Osteoblast (primary cell): ENCODE measurements at regions not wholly inside any gene's neighbourhood (a gene's known extent, or its start where the extent isn't known, plus 50 kb on each side); places are given as distances from the start of the nearest gene placed in this dataset.

ENCODE experiments used
- DNase-seq: peaks from one replicate; pipeline ENCODE4 v3.0.0; 2011; ENCODE audit warnings: low spot score, mixed read lengths; ENCODE audit not compliant: insufficient read length; ENCODE audit errors: missing footprints
- H2AFZ ChIP-seq: 2 replicates; pipeline ENCODE4 v1.6.0; 2011; ENCODE audit warnings: mild to moderate bottlenecking, low read length
- H3K27ac ChIP-seq: 2 replicates; pipeline ENCODE4 v1.5.1; 2011; ENCODE audit warnings: mild to moderate bottlenecking, low read depth, low read length, moderate library complexity
- H3K27me3 ChIP-seq: 2 replicates; pipeline ENCODE4 v1.6.0; 2012; ENCODE audit warnings: mild to moderate bottlenecking, control low read depth, inconsistent platforms, low read length, moderate library complexity; ENCODE audit not compliant: insufficient read depth
- H3K36me3 ChIP-seq: 2 replicates; pipeline ENCODE4 v1.5.1; 2011; ENCODE audit warnings: mild to moderate bottlenecking, low read length, control low read depth, moderate library complexity; ENCODE audit not compliant: insufficient read depth
- H3K4me1 ChIP-seq: 2 replicates; pipeline ENCODE4 v1.5.1; 2011; ENCODE audit warnings: mild to moderate bottlenecking, low read length, control low read depth, moderate library complexity; ENCODE audit not compliant: insufficient read depth
- H3K4me2 ChIP-seq: 2 replicates; pipeline ENCODE4 v1.6.0; 2011; ENCODE audit warnings: mild to moderate bottlenecking, low read length; ENCODE audit not compliant: insufficient read depth
- H3K4me3 ChIP-seq: fragments of 200-600 bp; sonication (generic); 3 replicates; pipeline ENCODE4 v1.5.1; 2012; ENCODE audit warnings: mild to moderate bottlenecking, low read length, inconsistent platforms; ENCODE audit not compliant: insufficient read depth
- H3K79me2 ChIP-seq: 2 replicates; pipeline ENCODE4 v1.6.0; 2012; ENCODE audit warnings: mild to moderate bottlenecking, low read length, control low read depth, inconsistent platforms; ENCODE audit not compliant: insufficient read depth
- H3K9me3 ChIP-seq: 2 replicates; pipeline ENCODE4 v1.5.1; 2011; ENCODE audit warnings: low read depth, low read length, control low read depth
- H4K20me1 ChIP-seq: 2 replicates; pipeline ENCODE4 v1.6.0; 2012; ENCODE audit warnings: mild to moderate bottlenecking, low read length, control low read depth; ENCODE audit not compliant: insufficient read depth
- TF ChIP-seq, protein P1 (sequence below): IDR thresholded peaks from 2 replicates; pipeline ENCODE4 v1.5.1; 2011; ENCODE audit warnings: mild to moderate bottlenecking, low read depth, low read length, moderate library complexity; ENCODE audit errors: extremely low read depth

DNA sequence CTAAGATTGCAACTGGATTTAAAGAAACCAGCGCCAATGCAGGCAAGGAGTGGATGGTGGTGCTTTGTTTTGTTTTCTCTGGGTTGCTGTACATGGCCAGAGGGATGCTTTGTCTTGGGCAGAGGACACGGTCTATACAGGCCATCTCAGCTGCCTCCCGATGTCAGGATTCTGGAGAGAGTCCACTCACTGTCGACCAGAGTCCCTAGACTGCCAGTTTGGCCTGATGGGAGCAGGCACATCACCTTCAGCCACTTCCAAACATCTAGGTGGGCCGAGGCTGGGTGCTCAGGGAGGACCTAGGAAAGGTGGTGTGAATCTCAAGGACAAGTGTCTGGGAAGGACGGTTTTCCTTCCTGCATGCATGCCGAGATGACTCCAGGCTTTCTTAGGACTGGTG is 152.1 kb downstream of the BUB3 start:
- no peak overlapping the region for H2AFZ ChIP-seq
- H3K4me3 ChIP-seq, result no peak overlapping the region
- peaks cover 24% of the 10 kb centered on the region for H3K4me1 ChIP-seq
- H3K27me3 ChIP-seq, result no peaks in the 10 kb centered on the region
- H3K36me3 ChIP-seq, result no peaks in the 10 kb centered on the region
- no peak overlapping the region for H3K27ac ChIP-seq
- no peaks in the 10 kb centered on the region for H3K9me3 ChIP-seq
- no peaks in the 10 kb centered on the region for H4K20me1 ChIP-seq
- no peak overlapping the region for H3K4me2 ChIP-seq
- TF ChIP-seq, protein P1, sequence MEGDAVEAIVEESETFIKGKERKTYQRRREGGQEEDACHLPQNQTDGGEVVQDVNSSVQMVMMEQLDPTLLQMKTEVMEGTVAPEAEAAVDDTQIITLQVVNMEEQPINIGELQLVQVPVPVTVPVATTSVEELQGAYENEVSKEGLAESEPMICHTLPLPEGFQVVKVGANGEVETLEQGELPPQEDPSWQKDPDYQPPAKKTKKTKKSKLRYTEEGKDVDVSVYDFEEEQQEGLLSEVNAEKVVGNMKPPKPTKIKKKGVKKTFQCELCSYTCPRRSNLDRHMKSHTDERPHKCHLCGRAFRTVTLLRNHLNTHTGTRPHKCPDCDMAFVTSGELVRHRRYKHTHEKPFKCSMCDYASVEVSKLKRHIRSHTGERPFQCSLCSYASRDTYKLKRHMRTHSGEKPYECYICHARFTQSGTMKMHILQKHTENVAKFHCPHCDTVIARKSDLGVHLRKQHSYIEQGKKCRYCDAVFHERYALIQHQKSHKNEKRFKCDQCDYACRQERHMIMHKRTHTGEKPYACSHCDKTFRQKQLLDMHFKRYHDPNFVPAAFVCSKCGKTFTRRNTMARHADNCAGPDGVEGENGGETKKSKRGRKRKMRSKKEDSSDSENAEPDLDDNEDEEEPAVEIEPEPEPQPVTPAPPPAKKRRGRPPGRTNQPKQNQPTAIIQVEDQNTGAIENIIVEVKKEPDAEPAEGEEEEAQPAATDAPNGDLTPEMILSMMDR, result no peak
- H3K79me2 ChIP-seq, result no peaks in the 10 kb centered on the region
- no peak for DNase-seq

DNA sequence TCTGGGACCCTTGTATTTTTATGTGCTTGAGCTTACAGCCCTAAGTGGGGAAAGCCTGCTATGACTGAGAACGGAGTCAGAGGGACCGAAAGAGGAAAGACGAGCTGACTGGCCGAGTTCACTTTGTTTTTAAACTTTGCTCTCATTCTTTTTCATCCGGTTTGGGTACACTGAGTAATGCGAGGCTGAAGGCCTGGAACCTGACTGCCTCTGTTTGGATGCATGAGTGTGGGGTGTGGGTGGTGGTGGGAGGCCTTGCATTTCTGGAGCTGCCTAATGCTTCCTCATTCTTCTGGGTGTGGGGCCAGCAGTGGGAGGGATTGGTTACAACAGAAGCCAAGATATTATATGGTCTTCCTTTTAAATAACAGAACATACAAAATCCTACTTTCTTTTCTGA is 155.5 kb downstream of the BUB3 start:
- Histone ChIP-seq H3K4me1 (peaks cover 16% of the 10 kb centered on the region), H3K4me2 (peak overlapping the region; percentile 29), H3K36me3 (no peaks in the 10 kb centered on the region), H3K4me3 (peak overlapping the region; percentile 11), H3K79me2 (no peaks in the 10 kb centered on the region), H3K27ac (peak overlapping the region; percentile 56), H4K20me1 (no peaks in the 10 kb centered on the region), H3K9me3 (no peaks in the 10 kb centered on the region), H2AFZ (peak overlapping the region; percentile 60), H3K27me3 (no peaks in the 10 kb centered on the region)
- no peak for DNase-seq
- TF ChIP-seq, protein P1, result no peak

DNA sequence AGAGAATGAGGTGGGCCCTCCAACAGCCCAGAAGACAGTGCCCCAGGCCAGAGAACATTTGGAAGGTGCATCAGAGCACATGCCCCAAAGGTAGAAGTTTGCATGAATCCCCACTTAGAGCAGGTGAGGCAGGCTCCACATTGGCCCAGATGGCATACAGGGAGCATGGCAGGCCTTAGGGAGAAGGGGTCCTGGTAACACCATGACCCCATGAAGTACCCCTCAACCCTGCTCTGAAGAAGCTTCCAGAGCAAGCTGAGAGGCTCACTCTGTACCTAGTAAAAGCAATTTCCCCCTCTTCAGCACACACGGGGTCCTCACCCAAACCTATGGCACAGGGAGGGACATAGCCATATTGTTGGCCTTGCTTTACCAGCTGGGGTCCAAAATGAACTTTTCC is 162.6 kb downstream of the BUB3 start:
- Histone ChIP-seq H3K4me3 (no peak overlapping the region), H3K9me3 (no peaks in the 10 kb centered on the region), H3K36me3 (no peaks in the 10 kb centered on the region), H2AFZ (no peak overlapping the region), H3K27me3 (no peaks in the 10 kb centered on the region), H3K27ac (no peak overlapping the region), H3K4me1 (no peaks in the 10 kb centered on the region), H3K79me2 (no peaks in the 10 kb centered on the region), H4K20me1 (no peaks in the 10 kb centered on the region), H3K4me2 (no peak overlapping the region)
- no peak for DNase-seq
- TF ChIP-seq, protein P1, result no peak

DNA sequence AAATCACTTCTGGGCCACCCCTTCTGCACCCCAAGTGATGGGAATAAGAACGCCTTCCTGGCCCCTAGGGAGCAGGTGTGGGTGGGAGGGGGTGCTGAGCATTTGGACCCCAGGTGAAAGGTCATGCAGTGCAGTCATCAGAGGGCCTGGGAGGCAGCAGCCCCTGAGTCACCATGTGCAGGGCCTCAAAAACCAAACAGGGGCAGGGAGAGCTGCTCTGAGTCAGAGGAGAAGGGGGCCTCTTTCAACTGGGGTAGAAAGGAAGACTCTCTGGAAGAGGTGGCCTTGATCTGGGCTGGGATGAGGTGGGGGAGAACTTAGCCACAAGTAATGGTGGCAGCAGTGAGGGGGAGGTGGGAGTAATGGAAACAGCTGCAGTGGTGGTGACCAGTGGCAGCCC is 164.3 kb downstream of the BUB3 start:
- no peaks in the 10 kb centered on the region for H4K20me1 ChIP-seq
- H3K4me3 ChIP-seq, result no peak overlapping the region
- H3K27me3 ChIP-seq, result no peaks in the 10 kb centered on the region
- TF ChIP-seq, protein P1, result no peak
- H3K36me3 ChIP-seq, result no peaks in the 10 kb centered on the region
- H3K4me1 ChIP-seq, result no peaks in the 10 kb centered on the region
- H3K79me2 ChIP-seq, result no peaks in the 10 kb centered on the region
- H3K9me3 ChIP-seq, result no peaks in the 10 kb centered on the region
- no peak for DNase-seq
- no peak overlapping the region for H3K27ac ChIP-seq
- H2AFZ ChIP-seq, result no peak overlapping the region
- no peak overlapping the region for H3K4me2 ChIP-seq
